A673 (cell line): ENCODE measurements at regions not wholly inside any gene's neighbourhood (a gene's known extent, or its start where the extent isn't known, plus 50 kb on each side); places are given as distances from the start of the nearest gene placed in this dataset.

Experiments used
- EZH2 ChIP-seq: fragments of 200-600 bp; sonication (generic); IDR thresholded peaks from 2 replicates; pipeline ENCODE4 v1.6.1; 2017; ENCODE audit warnings: borderline replicate concordance, low read depth, mild to moderate bottlenecking, mixed read lengths, antibody characterized with exemption, low read length; ENCODE audit not compliant: poor library complexity, severe bottlenecking
- TF ChIP-seq, protein P1 (sequence below): fragments of 300-800, 200-600 bp; sonication (generic); conservative IDR thresholded peaks from 2 replicates; pipeline ENCODE4 v1.5.1; 2017; ENCODE audit warnings: low read depth, mild to moderate bottlenecking, antibody characterized with exemption, low read length, moderate library complexity, mixed read lengths

DNA sequence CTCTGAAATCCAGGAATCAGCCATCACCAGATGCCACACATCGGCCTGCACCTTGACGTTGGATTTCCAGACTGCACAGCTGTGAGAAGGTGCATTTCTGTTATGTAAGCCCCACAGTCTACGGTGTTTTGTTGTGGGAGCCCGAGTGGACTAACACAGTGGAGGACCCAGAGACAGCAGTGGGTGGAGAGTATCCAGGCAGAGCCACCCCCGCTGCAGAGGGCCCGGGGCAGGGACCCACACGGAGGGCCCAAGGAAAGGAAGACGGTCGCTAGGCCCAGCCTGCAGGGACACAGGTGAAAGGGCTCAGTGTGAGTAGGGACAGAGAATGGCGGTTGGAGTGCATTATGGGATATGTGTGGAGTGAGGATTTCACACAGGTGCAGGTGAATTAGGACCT lies 288.3 kb upstream of the AJAP1 start:
- TF ChIP-seq, protein P1, sequence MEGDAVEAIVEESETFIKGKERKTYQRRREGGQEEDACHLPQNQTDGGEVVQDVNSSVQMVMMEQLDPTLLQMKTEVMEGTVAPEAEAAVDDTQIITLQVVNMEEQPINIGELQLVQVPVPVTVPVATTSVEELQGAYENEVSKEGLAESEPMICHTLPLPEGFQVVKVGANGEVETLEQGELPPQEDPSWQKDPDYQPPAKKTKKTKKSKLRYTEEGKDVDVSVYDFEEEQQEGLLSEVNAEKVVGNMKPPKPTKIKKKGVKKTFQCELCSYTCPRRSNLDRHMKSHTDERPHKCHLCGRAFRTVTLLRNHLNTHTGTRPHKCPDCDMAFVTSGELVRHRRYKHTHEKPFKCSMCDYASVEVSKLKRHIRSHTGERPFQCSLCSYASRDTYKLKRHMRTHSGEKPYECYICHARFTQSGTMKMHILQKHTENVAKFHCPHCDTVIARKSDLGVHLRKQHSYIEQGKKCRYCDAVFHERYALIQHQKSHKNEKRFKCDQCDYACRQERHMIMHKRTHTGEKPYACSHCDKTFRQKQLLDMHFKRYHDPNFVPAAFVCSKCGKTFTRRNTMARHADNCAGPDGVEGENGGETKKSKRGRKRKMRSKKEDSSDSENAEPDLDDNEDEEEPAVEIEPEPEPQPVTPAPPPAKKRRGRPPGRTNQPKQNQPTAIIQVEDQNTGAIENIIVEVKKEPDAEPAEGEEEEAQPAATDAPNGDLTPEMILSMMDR, result no peak
- no peak for TF ChIP-seq EZH2
